Peyer's patch (tissue), 4 donors: ENCODE measurements at regions not wholly inside any gene's neighbourhood (a gene's known extent, or its start where the extent isn't known, plus 50 kb on each side); places are given as distances from the start of the nearest gene placed in this dataset.
A peak's percentile ranks its signal among the peaks of the same experiment; 100 is the strongest.

ENCODE experiments used
- DNase-seq, 3 donors: peaks; one replicate each; pipeline ENCODE4 v3.0.0-alpha.2; 2017 to 2019
- H3K27ac ChIP-seq, 4 donors: fragments of 200-600 bp; sonication (generic); one replicate each; pipeline ENCODE4 v1.5.1; 2016 to 2019
- H3K27me3 ChIP-seq, 2 donors: fragments of 200-600 bp; sonication (generic); one replicate each; pipeline ENCODE4 v1.5.1; 2019
- H3K36me3 ChIP-seq, 3 donors: fragments of 200-600 bp; sonication (generic); one replicate each; pipeline ENCODE4 v1.5.1; 2016 to 2019
- H3K4me1 ChIP-seq, 4 donors: fragments of 200-600 bp; sonication (generic); one replicate each; pipeline ENCODE4 v1.5.1; 2016 to 2019
- H3K4me3 ChIP-seq, 4 donors: fragments of 200-600 bp; sonication (generic); 1 replicate in 3 of 4; 2 replicates in 1 of 4; pipeline ENCODE4 v1.5.1; 2016 to 2019; ENCODE audit warnings: mild to moderate bottlenecking in 1 of 4
- H3K9me3 ChIP-seq, 4 donors: fragments of 200-600 bp; sonication (generic); one replicate each; pipeline ENCODE4 v1.5.1; 2016 to 2019; ENCODE audit warnings: mild to moderate bottlenecking in 1 of 4
- CTCF ChIP-seq, 6 experiments: fragments of 450-650 bp in 4 of 6; fragments of 200-600 bp in 2 of 6; sonication (generic) in 1 of 6; IDR thresholded peaks; one replicate each; pipeline ENCODE4 v1.5.1; 2017 to 2019; ENCODE audit warnings: antibody characterized with exemption in 6 of 6, mild to moderate bottlenecking in 3 of 6, moderate library complexity in 1 of 6
- POLR2A ChIP-seq, 2 donors: fragments of 450-650 bp; IDR thresholded peaks; one replicate each; pipeline ENCODE4 v1.5.1; 2017; ENCODE audit warnings: antibody characterized with exemption in 2 of 2, mild to moderate bottlenecking in 2 of 2, moderate library complexity in 2 of 2

GRCh38 chr11:62055970-62056369 is 67.8 kb upstream of the INCENP start:
- H3K27ac ChIP-seq, result no peak overlapping the region
- no peak overlapping the region for H3K4me3 ChIP-seq
- no peaks in the 10 kb centered on the region for H3K36me3 ChIP-seq
- TF ChIP-seq CTCF (IDR thresholded peaks at IDR 0.05) (no peak), POLR2A (IDR thresholded peaks at IDR 0.05) (no peak)
- no peak for DNase-seq
- H3K27me3 ChIP-seq, result no peaks in the 10 kb centered on the region
- peaks cover 0 to 7% (median 0%) of the 10 kb centered on the region in 4 donors for H3K4me1 ChIP-seq
- no peaks in the 10 kb centered on the region for H3K9me3 ChIP-seq

- no peaks in the 10 kb centered on the region for H3K9me3 ChIP-seq
- DNase-seq, result peak in 2 of 3 donors; percentile 61 to 82
- peak in 4 of 6 experiments; percentile 34 to 95 (median 92) for TF ChIP-seq CTCF (IDR thresholded peaks at IDR 0.05)
- no peak for TF ChIP-seq POLR2A (IDR thresholded peaks at IDR 0.05)
- peaks cover 0 to 7% (median 0%) of the 10 kb centered on the region in 4 donors for H3K4me1 ChIP-seq
- no peaks in the 10 kb centered on the region for H3K27me3 ChIP-seq
- H3K27ac ChIP-seq, result no peak overlapping the region
- no peak overlapping the region for H3K4me3 ChIP-seq
- H3K36me3 ChIP-seq, result no peaks in the 10 kb centered on the region
Observed at GRCh38 chr11:62054484-62055121, 69.2 kb upstream of the INCENP start.

DNA sequence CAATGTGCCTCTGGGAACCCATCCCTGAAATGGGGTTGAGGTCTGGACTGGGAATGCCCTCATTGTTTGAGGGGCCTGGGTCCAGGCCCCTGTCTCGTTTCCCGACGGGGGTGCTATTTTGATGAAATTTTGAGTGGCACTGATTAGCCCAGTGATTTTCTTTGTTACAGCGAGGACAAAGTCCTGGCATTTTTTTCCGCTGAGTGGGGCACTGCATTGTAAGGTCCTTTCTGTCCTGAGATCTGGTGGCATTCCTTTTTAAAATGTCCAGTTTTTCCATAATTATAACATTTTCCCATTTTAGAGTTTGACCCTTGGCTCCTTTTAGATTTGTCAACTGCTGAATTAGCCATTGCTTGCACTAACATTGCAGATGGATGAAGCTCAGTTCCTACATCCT is 69.7 kb upstream of the INCENP start:
- TF ChIP-seq CTCF (IDR thresholded peaks at IDR 0.05) (no peak), POLR2A (IDR thresholded peaks at IDR 0.05) (no peak)
- Histone ChIP-seq H3K27me3 (no peaks in the 10 kb centered on the region), H3K36me3 (no peaks in the 10 kb centered on the region), H3K4me3 (no peak overlapping the region), H3K9me3 (no peaks in the 10 kb centered on the region), H3K27ac (no peak overlapping the region), H3K4me1 (peaks cover 0 to 7% (median 0%) of the 10 kb centered on the region in 4 donors)
- no peak for DNase-seq

GRCh38 chr11:62050716-62051115 is 73.1 kb upstream of the INCENP start:
- TF ChIP-seq CTCF (IDR thresholded peaks at IDR 0.05), result no peak
- no peak for TF ChIP-seq POLR2A (IDR thresholded peaks at IDR 0.05)
- no peak overlapping the region for H3K27ac ChIP-seq
- H3K9me3 ChIP-seq, result no peaks in the 10 kb centered on the region
- H3K36me3 ChIP-seq, result no peaks in the 10 kb centered on the region
- no peak for DNase-seq
- H3K27me3 ChIP-seq, result no peaks in the 10 kb centered on the region
- no peak overlapping the region for H3K4me3 ChIP-seq
- H3K4me1 ChIP-seq, result peaks cover 0 to 21% (median 1%) of the 10 kb centered on the region in 4 donors

DNA sequence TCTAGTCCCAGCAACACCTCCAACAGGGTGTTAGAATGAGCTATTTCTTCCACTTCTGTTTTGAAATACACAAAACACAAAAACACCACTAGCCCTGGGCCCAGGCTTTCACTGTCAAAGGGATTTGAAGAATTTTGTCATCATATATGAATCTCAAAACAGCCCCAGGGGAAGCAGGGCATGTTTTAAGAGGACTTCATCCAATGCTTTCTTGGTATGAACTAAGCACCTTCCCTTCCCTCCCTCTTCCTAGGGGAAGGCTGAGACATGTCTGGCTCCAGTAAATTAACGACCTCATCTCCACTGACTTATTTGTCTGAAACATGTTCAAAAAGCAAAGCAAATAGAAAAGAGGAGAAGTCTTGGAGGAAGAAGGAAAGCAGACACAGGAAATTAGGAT is 75.7 kb upstream of the INCENP start:
- H3K4me3 ChIP-seq, result no peak overlapping the region
- no peaks in the 10 kb centered on the region for H3K27me3 ChIP-seq
- TF ChIP-seq CTCF (IDR thresholded peaks at IDR 0.05) (no peak), POLR2A (IDR thresholded peaks at IDR 0.05) (no peak)
- DNase-seq, result no peak
- H3K4me1 ChIP-seq, result peaks cover 0 to 34% (median 2%) of the 10 kb centered on the region in 4 donors
- no peaks in the 10 kb centered on the region for H3K9me3 ChIP-seq
- no peaks in the 10 kb centered on the region for H3K36me3 ChIP-seq
- peak overlapping the region in 1 of 4 donors; percentile 88 for H3K27ac ChIP-seq
